NOMO-1 (cell line): ENCODE measurements at regions not wholly inside any gene's neighbourhood (a gene's known extent, or its start where the extent isn't known, plus 50 kb on each side); places are given as distances from the start of the nearest gene placed in this dataset.

Source experiments
- DNase-seq, 2 experiments: peaks; one replicate each; lab custom pipeline; 2025; ENCODE audit not compliant: unreplicated experiment in 2 of 2; lab: John Stamatoyannopoulos, UW

DNA sequence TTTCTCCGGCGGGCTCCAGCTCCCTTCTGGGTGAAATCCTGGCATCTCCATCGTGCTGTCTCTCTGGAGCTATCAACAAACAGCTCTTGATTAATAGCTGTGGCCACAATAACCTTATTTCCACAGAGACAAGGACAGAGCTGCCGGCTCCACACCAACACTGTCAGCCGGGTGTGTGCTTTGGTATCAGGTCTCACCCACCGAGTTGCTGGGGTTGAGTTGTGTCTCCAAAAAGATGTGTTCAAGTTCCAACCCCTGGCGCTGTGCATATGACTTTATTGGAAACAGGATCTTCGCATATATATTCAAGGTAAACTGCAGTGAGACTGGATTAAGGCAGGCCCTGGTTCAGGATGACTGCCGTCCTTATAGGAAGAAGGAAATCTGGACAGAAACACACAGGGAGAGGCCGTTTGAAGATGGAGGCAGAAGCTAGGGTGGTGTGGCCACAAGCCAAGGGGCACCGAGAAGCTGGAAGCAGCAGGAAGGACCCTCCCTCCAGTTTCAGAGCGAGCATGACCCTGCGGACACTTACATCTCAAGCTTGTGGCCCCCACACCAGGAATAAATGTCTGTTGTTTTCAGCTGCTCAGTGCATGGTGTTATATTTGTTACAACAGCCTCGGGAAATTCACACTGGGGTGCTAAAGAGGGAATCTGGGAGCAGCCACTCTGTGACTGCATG lies 88.4 kb upstream of the TMPRSS2 start:
- DNase-seq: no peak

- no peak for DNase-seq
Observed at GRCh38 chr21:41594268-41594667, 86.3 kb upstream of the TMPRSS2 start.

GRCh38 chr21:41593760-41594138 lies 85.8 kb upstream of the TMPRSS2 start:
- DNase-seq: no peak

GRCh38 chr21:41593051-41593759 lies 85.2 kb upstream of the TMPRSS2 start:
- DNase-seq: no peak

- no peak for DNase-seq
Observed at GRCh38 chr21:41589620-41590175, 81.7 kb upstream of the TMPRSS2 start.

GRCh38 chr21:41589131-41589530 lies 81.2 kb upstream of the TMPRSS2 start:
- DNase-seq: no peak

DNA sequence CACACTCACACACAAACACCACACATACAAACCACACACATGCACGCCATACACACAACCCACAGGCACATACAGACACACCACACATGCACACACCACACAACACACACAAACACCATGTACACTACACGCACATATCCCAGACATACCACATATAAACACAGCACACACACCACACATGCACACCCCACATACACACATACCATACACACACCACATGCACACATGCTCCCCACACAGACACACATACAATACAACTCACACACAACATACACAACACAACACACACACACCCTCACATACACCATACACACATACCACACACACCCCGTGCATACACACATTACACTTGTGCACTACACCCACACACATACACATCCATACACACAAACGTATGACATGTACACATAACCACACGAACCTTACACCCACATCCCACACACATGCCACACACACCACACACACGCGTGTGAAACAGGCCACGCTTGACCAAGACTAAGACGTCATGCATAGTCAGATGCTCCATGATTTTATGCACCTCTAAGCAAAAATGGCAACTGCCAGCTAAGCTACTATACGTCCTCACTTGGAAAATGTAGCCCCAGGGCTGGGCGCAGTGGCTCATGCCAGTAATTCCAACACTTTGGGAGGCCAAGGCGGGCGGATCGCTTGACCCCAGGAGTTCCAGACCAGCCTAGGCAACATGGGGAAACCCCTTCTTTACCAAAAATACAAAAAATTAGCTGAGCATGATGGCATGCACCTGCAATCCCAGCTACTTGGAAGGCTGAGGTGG lies 77.4 kb upstream of the TMPRSS2 start:
- no peak for DNase-seq

- no peak for DNase-seq
Observed at GRCh38 chr21:41584603-41585176, 76.7 kb upstream of the TMPRSS2 start.

DNA sequence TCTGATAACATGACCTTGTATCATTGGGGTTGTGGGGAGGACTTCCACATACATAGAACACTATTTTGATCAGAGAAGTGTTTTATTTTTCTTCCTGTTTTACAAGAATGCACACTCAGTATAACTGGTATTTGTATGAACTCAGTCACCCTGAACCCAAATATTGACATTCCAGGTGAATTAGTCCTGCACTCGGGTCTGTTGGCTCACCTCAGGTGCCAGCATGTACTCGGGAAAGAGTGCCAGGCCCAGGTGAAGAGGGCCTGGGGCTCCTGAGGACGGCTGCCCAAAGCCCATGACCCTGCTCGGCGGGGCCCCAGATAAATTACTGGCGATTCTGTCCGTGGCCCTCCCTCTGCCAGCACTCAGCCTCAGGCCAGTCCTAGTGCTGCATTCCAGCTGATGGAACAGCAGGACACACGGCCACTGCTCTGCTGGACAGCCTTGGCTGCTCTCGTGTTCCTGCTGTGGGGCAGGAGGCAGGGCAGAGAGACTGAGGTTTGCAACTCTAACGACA lies 75.4 kb upstream of the TMPRSS2 start:
- DNase-seq: no peak

GRCh38 chr21:41582866-41583265 lies 74.9 kb upstream of the TMPRSS2 start:
- DNase-seq: no peak

DNA sequence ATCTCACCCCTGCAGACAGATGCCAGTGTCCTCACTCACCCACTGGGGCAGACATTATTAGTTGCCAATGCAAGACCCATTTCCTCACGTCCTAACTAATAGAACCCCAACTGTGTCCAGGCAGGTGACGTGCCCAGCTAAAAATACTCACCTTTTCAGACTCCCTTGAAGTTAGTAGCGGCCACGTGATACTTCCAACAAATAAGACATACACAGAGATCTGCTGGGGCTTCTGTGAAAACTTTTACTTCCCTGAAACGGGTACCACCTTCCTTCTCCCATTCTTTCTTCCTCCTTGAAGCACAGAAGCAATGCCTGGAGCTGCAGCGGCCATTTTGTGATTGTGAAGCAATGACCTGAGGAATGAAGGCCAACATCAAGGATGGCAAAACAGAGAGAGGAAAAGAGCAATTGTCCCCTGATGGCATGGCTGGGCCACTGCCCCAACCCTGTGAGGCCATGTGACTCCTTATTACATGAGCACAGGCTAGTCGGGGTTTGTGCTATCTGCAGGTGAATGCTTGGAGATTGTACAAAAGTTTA lies 74.4 kb upstream of the TMPRSS2 start:
- no peak for DNase-seq

DNA sequence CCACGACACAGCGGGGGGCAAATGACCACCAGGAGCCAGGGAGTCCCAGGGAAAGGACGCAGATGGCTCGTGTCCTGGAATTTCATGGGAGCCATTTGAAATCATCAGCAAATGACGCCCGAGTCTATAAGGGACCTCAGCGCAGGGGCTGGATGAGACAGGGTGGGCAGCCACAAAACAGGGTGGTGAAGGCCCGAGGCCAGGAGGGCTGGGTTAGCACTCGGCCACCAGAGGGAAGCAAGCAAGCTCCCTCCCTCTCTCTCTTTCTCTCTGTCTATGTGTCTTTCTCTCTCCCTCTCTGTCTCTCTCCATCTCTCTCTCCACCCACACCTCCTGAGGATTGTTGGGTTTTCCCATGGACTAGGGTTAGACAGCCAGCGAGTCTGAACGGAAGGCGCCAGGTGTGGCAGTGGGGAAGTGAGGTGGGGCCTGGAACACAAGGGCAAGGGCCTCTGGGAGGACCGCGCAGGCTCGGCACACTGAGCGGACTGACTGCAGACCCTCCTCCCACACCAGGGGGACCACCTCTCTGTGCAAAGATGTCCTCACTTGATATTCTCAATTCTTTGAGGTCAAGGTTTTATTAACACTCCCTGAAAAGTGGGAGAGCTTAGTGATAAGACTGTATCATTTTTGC lies 73.8 kb upstream of the TMPRSS2 start:
- no peak for DNase-seq

- DNase-seq: no peak
Observed at GRCh38 chr21:41580758-41581554, 73.0 kb upstream of the TMPRSS2 start.

- DNase-seq: no peak
Observed at GRCh38 chr21:41579692-41580091, 71.7 kb upstream of the TMPRSS2 start.

- DNase-seq: no peak
Observed at GRCh38 chr21:41578716-41579115, 70.8 kb upstream of the TMPRSS2 start.

GRCh38 chr21:41578083-41578482 lies 70.1 kb upstream of the TMPRSS2 start:
- no peak for DNase-seq

DNA sequence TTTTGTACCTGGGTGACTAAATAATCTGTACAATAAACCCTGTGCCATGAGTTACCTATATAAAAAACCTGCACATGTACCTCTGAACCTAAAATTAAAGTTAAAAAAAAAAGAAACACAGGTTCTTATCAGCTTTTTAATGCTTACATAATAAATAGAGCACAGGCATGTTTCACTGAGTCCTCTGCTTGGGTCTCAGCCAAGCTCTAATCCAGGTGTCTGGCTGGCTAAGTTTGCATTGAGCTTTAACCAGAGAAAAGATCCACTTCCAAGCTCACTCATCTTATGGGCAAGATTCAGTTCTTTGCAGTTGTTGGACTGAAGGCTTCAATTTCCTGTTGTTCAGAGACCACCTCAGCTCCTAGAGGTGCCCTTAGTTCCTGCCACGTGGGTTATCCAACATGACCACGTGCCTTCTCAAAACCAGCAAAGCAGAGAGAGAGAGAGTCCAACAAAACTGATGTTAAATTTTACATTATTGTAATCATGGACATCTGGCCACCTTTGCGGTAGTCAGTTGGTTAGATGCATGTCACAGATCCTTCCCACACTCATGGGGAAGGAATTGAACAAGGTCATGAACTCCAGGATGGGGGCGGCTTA lies 68.2 kb upstream of the TMPRSS2 start:
- no peak for DNase-seq

DNA sequence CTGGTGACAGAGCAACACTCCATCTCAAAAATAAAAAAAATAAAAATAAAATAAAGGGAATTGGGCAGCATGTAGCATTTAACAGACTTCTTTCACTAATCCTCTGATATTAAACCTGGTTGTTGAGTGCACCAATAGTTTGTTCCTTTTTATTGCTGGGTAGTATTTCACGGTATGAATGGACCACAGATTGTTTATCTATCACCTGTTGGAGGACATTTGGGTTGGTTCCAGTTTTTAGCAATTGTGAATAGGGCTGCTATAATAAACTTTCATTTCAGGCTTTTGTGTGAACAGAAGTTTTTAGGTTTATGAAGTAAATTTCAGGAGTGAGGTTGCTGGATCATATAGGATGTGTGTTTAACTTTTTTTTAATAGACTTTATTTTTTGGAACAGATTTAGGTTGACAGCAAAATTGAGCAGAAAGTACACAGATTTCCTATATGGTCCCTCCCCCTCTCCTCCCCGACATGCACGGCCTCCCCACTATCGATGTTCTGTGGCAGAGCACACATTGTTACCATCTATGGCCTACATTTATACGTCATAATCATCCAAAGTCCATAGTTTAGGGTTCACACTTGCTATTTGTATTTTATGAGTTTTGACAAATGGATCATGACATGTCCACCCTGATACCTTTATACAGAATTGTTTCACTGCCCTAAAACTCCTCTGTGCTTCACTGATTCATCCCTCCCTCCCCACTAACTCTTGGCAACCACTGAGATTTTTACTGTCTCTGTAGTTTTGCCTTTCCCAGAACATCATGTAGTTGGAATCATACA lies 66.1 kb upstream of the TMPRSS2 start:
- no peak for DNase-seq
